ENCODE measurements at regions not wholly inside any gene's neighbourhood (a gene's known extent, or its start where the extent isn't known, plus 50 kb on each side); places are given as distances from the start of the nearest gene placed in this dataset.

GRCh38 chrX:39518476-39519029 is 579.2 kb downstream of the BCOR start:
- 40% methylated on average over 11 of the region's 16 CpGs for WGBS (ENCODE audit: insufficient coverage, low coverage, missing lambda C conversion rate)
- no peaks in the 10 kb centered on the region for H3K79me2 ChIP-seq (ENCODE audit: control insufficient read depth, insufficient read depth, low read length)
- H4K20me1 ChIP-seq (replicated peaks; ENCODE audit: control insufficient read depth, insufficient read depth, low read length) = no peaks in the 10 kb centered on the region
- no peaks in the 10 kb centered on the region for H3K36me3 ChIP-seq (ENCODE audit: control insufficient read depth, insufficient read depth, low read length)
- intact Hi-C loops (cut with micrococcal nuclease) (no loop called here), in situ Hi-C loops (cut with MboI) (no loop called here)
- FAIRE-seq (no peak), ATAC-seq (no peak), DNase-seq (ENCODE audit: extremely low read depth in 1 of 4, low spot score in 3 of 4) (no peak)
- H3K4me1 ChIP-seq (replicated peaks in 1 of 2; ENCODE audit: control insufficient read depth in 2 of 2, insufficient read depth in 2 of 2, low read length in 2 of 2) = peaks cover 0 to 5% of the 10 kb centered on the region in 2 experiments; a peak in 3 of 5 replicates
- no peaks in the 10 kb centered on the region for H3K9me1 ChIP-seq (ENCODE audit: control insufficient read depth, insufficient read depth, low read length)
- no peak overlapping the region for H2AFZ ChIP-seq (ENCODE audit: low read depth, low read length)
- no TSS peak for BruUV-seq (replicated peaks)
- no peak overlapping the region for H3K4me3 ChIP-seq
- H3K27me3 ChIP-seq (ENCODE audit: control insufficient read depth in 2 of 2, insufficient read depth in 2 of 2, low read length in 2 of 2) = no peaks in the 10 kb centered on the region
- no peak overlapping the region for H3K27ac ChIP-seq (ENCODE audit: extremely low read depth, low read depth, low read length)
- TF ChIP-seq TEAD2 (tag; IDR thresholded peaks at IDR 0.05) = no peak
- TF ChIP-seq KLF10 (CRISPR knock-in tag; IDR thresholded peaks at IDR 0.05) = no peak
- no peak for TF ChIP-seq NONO (IDR thresholded peaks at IDR 0.05; ENCODE audit: low read depth in 2 of 2, low read length in 1 of 2)
- TF ChIP-seq ZNF280A (IDR thresholded peaks at IDR 0.05; ENCODE audit: low read depth, partially characterized antibody) = no peak
- TF ChIP-seq ZNF280B (CRISPR knock-in tag; IDR thresholded peaks at IDR 0.05) = no peak
- no peak for TF ChIP-seq ZNF696 (CRISPR knock-in tag; conservative IDR thresholded peaks at IDR 0.05)
- no peak for TF ChIP-seq HIVEP1 (CRISPR knock-in tag; IDR thresholded peaks at IDR 0.05)
- TF ChIP-seq SAP30 (IDR thresholded peaks at IDR 0.05; ENCODE audit: borderline replicate concordance, insufficient read depth, low read depth, low read length, poor library complexity, severe bottlenecking) = no peak
- no peak for TF ChIP-seq SIN3B (IDR thresholded peaks at IDR 0.05; ENCODE audit: low read depth)
- POLR2A ChIA-PET = no interaction called here
- CTCF ChIA-PET (ENCODE audit: low intra/inter-chr PET ratio) = no interaction called here
- no peaks in the 10 kb centered on the region for H3K9me3 ChIP-seq (replicated peaks; ENCODE audit: control insufficient read depth, insufficient read depth, low read depth, low read length)
- H3K4me2 ChIP-seq (ENCODE audit: insufficient read depth, low read length) = no peak overlapping the region
- no peak overlapping the region for H3K9ac ChIP-seq (ENCODE audit: insufficient read depth in 1 of 2, low read depth in 2 of 2, low read length in 2 of 2)
